ENCODE measurements at regions not wholly inside any gene's neighbourhood (a gene's known extent, or its start where the extent isn't known, plus 50 kb on each side); places are given as distances from the start of the nearest gene placed in this dataset.
"Not testable (repeated sequence)": the region's sequence is repeated elsewhere in the genome, so short reads cannot be mapped to it uniquely, and the experiment has no call there.

DNA sequence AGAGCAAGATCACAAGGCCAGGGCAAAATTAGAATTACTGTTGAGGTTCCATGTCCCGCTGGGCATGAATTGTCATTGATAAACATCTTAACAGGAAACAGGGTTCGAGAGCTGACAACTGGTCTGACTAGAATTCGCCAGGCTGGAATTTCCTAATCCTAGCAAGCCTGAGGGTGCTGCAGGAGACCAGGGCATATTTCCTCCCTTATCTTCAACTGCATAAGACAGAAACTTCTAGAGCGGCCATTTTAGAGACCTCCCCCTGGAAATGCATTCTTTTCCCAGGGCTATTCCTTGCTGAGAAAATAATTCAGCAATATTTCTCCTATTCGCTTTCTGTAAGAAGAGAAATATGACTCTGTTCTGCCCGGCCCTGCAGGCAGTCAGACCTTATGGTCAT is 158.6 kb upstream of the CCN2 start:
- TF ChIP-seq POLR2A (IDR thresholded peaks at IDR 0.05), result not testable (repeated sequence)
- TF ChIP-seq, protein P1, sequence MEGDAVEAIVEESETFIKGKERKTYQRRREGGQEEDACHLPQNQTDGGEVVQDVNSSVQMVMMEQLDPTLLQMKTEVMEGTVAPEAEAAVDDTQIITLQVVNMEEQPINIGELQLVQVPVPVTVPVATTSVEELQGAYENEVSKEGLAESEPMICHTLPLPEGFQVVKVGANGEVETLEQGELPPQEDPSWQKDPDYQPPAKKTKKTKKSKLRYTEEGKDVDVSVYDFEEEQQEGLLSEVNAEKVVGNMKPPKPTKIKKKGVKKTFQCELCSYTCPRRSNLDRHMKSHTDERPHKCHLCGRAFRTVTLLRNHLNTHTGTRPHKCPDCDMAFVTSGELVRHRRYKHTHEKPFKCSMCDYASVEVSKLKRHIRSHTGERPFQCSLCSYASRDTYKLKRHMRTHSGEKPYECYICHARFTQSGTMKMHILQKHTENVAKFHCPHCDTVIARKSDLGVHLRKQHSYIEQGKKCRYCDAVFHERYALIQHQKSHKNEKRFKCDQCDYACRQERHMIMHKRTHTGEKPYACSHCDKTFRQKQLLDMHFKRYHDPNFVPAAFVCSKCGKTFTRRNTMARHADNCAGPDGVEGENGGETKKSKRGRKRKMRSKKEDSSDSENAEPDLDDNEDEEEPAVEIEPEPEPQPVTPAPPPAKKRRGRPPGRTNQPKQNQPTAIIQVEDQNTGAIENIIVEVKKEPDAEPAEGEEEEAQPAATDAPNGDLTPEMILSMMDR (IDR thresholded peaks at IDR 0.05), result not testable (repeated sequence)
